Activated T-cell treated with anti-CD3 and anti-CD28 coated beads for 4 hours (primary cell): ENCODE measurements at regions not wholly inside any gene's neighbourhood (a gene's known extent, or its start where the extent isn't known, plus 50 kb on each side); places are given as distances from the start of the nearest gene placed in this dataset.
"Not testable (repeated sequence)": the region's sequence is repeated elsewhere in the genome, so short reads cannot be mapped to it uniquely, and the experiment has no call there.

ENCODE experiments used
- DNase-seq: peaks from one replicate; pipeline ENCODE4 v3.0.0-alpha.2; 2020

GRCh38 chr5:125409861-125410536, 663.6 kb upstream of the ZNF608 start:
- DNase-seq, result no peak

- DNase-seq, result no peak
Observed at GRCh38 chr5:125410537-125411070, 664.2 kb upstream of the ZNF608 start.

- no peak for DNase-seq
Observed at GRCh38 chr5:125411071-125411743, 664.8 kb upstream of the ZNF608 start.

- DNase-seq, result no peak
Observed at GRCh38 chr5:125411744-125412560, 665.5 kb upstream of the ZNF608 start.

DNA sequence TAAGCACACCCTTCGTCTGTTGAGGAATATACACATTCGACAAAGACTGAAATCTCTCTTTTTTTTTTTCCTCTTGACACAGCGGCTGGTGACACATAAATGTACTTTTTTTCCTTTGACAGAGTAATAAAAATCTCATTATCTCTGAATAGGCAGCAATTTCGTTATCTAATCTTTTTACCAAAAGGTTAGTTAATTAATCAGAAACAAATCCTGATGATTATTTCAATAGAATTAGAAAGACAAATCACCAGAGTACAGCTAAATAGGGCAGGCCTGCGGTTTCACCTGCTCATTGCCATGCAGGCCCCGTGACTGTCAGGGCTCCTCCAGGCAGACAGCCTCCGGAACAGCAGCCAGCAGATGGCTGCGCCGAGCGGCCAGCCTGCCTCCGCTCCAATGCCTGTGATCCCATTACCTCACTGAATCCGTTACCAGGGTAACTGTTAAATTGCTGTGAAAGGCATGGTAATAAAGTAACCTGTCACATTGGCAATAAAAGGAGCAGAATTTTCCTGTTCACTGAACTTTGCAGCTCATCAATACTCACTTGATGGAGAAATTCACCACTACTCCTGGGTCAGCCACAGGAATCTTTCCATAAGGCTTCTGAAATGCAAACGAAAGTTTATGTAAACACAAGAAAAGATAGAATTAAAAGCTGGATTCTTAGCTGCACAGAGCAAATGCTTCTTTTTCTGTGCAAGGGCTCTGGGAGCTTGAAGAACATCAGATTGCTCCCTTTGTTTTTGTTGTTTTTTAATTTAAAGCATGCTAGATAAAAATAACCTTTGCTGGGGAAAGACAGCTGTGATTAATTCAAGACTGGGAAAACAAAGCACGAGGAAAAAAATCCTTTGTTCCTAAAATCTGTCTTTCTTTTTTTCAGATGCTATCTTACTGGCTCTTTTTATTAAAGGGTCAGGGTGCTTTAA, 666.4 kb upstream of the ZNF608 start:
- no peak for DNase-seq

DNA sequence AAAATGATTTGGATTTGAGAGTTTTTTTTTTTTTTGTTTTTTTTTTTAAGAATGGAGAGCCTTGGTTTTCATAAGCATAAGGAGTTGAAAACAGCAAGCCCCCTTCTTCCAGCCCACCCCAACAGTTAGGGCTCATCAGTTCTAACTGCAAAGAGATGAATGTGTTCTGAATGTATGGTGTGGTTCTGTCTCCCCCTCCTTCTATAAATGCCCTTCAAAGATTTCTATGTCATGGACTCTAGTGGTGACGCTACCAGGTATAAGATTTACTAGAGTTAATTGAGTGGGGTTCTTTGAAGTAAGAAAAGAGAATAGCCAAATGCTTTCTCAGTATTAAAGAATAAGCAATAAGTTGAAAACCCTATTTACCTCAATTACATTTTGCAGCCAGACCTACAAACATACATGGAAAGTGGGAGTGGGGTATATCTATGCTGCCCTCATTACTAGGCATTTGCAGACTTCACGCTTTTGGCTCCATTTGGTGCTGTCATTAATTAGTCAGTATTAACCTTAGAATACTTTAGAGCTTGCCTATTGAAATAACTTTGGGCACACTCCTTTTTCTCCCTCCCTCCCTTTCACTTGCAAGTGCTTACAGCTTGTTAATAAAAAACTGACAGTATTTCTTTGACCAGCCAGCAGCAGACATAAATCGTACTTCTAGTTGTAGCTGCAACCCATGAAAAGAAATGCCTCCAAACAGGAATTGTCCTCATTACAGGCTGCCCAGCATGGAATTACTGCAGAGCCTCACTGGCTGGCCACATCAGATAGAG, 667.2 kb upstream of the ZNF608 start:
- no peak for DNase-seq

GRCh38 chr5:125415126-125415525, 668.7 kb upstream of the ZNF608 start:
- DNase-seq, result no peak

DNA sequence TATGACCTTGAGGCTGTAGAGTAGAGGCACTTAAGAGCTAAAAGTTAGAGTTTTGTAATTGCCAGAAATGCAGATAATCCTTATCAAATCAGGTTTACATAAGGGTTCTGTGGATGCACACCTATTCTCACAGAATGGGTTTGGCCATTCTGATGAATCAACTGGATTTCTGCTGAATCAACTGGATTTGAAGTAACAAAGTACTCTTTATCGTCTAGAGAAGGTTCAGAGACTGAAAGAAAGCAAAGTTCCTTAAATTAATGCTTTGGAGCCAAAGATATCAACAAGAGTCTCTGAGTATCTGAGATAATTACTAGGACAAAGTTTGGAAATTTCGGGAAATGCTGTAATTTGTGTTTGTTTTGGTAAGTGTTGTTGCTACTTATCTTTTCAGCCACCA, 669.6 kb upstream of the ZNF608 start:
- no peak for DNase-seq

GRCh38 chr5:125421006-125421405, 674.6 kb upstream of the ZNF608 start:
- no peak for DNase-seq

DNA sequence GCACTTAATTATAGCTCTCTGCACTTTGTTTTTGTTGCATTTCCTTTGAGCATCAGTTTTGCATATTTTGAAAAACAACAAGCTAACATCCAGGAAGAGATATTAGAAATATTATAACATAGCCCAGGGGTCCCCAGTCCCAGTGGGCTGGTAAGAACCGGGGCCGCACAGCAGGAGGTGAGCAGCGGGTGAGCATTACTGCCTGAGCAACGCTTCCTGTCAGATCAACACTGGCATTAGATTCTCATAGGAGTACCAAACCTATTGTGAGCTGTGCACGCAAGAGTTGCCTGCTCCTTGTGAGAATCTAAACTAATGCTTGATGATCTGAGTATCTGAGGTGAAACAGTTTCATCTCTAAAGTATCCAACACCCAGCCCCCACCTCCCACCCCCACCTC, 675.9 kb upstream of the ZNF608 start:
- DNase-seq, result no peak

DNA sequence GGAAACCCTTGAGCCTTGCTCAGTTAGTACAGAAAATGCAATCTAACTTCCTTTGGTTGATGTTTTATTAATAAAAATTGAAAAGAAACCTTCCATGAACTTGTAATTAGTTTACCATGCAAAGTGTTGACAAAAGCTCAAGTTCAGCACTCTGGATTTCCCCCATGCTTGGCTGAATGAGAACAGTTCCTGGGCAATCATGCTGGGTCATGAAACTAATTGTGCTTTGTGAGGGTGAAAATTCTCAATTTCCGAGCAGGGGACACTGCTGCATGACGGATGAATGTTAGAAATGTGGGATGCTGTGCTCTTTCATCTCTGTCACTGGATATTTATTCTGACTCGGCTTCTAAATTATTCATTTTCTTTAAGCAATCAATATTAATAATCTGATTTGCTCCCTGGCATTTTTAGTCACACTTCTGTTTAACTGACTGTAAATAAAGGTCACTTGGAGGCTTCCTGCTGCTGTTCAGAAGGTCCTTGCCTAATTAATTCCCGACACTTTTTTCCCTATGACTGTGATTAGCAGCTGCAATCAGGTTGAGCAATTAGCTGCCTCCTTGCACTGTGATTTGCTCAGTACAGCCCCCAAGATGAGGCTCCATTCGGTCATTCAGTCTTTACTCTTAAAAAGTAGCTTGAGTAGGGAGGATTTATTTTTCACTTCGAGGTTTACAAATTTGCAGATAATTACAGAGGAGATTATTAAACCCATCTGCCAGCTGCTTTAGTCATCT, 678.1 kb upstream of the ZNF608 start:
- no peak for DNase-seq

- DNase-seq, result no peak
Observed at GRCh38 chr5:125429498-125429897, 683.1 kb upstream of the ZNF608 start.

- DNase-seq, result no peak
Observed at GRCh38 chr5:125433457-125433856, 687.0 kb upstream of the ZNF608 start.

GRCh38 chr5:125439243-125439642, 692.8 kb upstream of the ZNF608 start:
- no peak for DNase-seq

GRCh38 chr5:125440905-125441304, 694.5 kb upstream of the ZNF608 start:
- no peak for DNase-seq

DNA sequence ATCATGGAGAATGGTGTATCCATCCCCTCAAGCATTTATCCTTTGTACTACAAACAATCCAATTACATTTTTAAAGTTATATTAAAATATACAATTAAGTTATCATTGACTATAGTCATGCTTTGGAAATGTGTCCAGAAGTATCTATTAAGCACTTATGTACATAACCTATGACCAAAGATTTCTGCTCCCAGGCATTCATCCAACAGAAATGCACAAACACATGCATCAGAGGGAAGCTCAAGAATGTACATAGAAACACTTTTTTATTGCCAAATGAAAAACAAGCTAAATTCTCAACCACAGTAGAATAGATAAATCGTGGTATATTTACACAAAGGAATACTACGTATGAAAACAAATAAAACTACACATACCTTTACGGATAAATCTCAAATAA, 700.5 kb upstream of the ZNF608 start:
- no peak for DNase-seq

GRCh38 chr5:125450771-125451170, 704.3 kb upstream of the ZNF608 start:
- no peak for DNase-seq

GRCh38 chr5:125451622-125452021, 705.2 kb upstream of the ZNF608 start:
- DNase-seq, result no peak

DNA sequence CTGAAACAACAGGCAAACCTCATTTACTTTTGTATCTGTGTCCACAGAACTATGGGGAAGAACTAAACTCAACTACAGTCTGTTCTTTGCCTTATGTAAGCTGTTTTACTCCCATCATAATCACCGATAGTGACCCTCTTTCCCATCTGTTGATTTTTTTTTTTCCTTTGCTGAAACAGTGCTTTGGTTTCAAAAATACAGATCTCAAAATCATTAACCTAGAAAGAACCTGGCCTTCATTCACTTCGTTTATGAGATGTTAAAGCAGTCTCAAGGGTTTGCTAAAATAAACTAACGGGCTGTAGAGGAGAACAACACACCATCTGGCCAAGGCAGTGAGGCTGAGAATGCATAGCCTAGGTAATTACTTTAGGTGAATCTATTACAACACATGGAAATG, 706.6 kb upstream of the ZNF608 start:
- no peak for DNase-seq

GRCh38 chr5:125455041-125455440, 708.6 kb upstream of the ZNF608 start:
- DNase-seq, result no peak

DNA sequence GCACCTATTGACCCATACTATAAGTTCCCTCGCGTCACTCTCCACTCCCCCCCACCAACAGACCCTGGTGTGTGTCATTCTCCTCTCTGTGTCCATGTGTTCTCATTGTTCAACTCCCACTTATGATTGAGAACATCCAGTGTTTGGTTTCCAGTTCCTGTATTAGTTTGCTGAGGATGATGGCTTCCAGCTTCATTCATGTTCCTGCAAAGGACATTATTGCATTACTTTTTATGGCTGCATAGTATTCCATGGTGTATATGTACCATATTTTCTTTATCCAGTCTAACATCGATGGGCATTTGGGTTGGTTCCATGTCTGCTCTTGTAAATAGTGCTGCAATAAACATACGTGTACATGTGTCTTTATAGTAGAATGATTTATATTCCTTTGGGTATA, 709.6 kb upstream of the ZNF608 start:
- DNase-seq, result not testable (repeated sequence)
